ENCODE measurements at regions not wholly inside any gene's neighbourhood (a gene's known extent, or its start where the extent isn't known, plus 50 kb on each side); places are given as distances from the start of the nearest gene placed in this dataset.

- no peak for DNase-seq (ENCODE audit: extremely low spot score)
- POLR2A ChIA-PET: no interaction called here
- CTCF ChIA-PET: interaction anchor here (1.2 kb wide), 1 partner anchor 22 kb away, joined by 3 read pairs; no protein-coding TSS in a partner anchor
- TF ChIP-seq L3MBTL2 (conservative IDR thresholded peaks at IDR 0.05): no peak
- no peak for TF ChIP-seq ARNT (IDR thresholded peaks at IDR 0.05)
Measured at GRCh38 chr11:28696591-28696990, 588.4 kb downstream of the METTL15 start.

- ChIA-PET POLR2A (no interaction called here), CTCF (no interaction called here)
- no peak for TF ChIP-seq LEF1 (IDR thresholded peaks at IDR 0.05; ENCODE audit: borderline replicate concordance)
- TF ChIP-seq PKNOX1 (IDR thresholded peaks at IDR 0.05): no peak
- TF ChIP-seq CTBP1 (IDR thresholded peaks at IDR 0.05; ENCODE audit: borderline replicate concordance): no peak
- TF ChIP-seq BHLHE40 (IDR thresholded peaks at IDR 0.05; ENCODE audit: borderline replicate concordance): no peak
- TF ChIP-seq NFRKB (IDR thresholded peaks at IDR 0.05): no peak
- no peak for TF ChIP-seq SUZ12 (IDR thresholded peaks at IDR 0.05)
Measured at GRCh38 chr11:28690746-28691145, 582.6 kb downstream of the METTL15 start.

DNA sequence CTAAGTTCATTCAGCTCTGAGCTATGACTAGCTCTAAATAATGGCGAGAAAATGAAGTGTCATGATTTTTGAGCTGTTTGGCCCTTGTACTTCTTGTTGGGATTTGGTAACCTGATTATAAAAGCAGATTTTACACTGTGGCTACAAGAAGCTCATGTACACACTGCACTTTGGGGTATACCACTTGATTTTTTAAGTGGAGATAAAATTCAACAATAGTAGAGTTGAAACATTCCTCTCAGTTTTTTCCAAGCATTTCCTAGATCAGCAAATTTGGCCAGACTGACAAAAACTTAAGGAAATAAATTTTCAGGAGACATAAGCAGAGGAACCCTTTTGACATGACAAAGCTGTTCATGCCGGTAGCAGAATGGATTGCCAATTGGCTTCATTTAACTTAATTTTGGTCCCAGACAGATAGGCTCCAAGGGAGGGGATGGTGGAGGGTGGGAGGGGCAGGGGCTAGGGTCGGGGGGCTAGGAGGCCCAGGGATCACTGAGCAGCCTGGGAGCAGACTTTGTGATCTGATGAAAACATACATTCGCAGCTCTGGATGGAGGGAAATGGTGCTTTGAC, 575.9 kb downstream of the METTL15 start:
- POLR2A ChIA-PET: no interaction called here
- DNase-seq (ENCODE audit: extremely low spot score): no peak
- CTCF ChIA-PET: no interaction called here
- no peak for TF ChIP-seq ZNF384 (IDR thresholded peaks at IDR 0.05)
- no peak for TF ChIP-seq TARDBP (IDR thresholded peaks at IDR 0.05)
- TF ChIP-seq FOXA1 (IDR thresholded peaks at IDR 0.05): no peak
- no peak for TF ChIP-seq HDGF (IDR thresholded peaks at IDR 0.05; ENCODE audit: borderline replicate concordance)

More at GRCh38 chr11:28690746-28691145, 582.6 kb downstream of the METTL15 start:
- DNase-seq (ENCODE audit: extremely low spot score): no peak

GRCh38 chr11:28679795-28680468, 571.7 kb downstream of the METTL15 start:
- DNase-seq (ENCODE audit: extremely low spot score): no peak
- CTCF ChIA-PET: no interaction called here
- TF ChIP-seq FOXM1 (IDR thresholded peaks at IDR 0.05; ENCODE audit: borderline replicate concordance) (no peak), SUZ12 (IDR thresholded peaks at IDR 0.05) (no peak), HDGF (IDR thresholded peaks at IDR 0.05; ENCODE audit: borderline replicate concordance) (no peak), ARNT (IDR thresholded peaks at IDR 0.05) (no peak), FOXK2 (IDR thresholded peaks at IDR 0.05) (no peak), FOXA1 (IDR thresholded peaks at IDR 0.05) (no peak), ELF4 (IDR thresholded peaks at IDR 0.05) (no peak), SP1 (IDR thresholded peaks at IDR 0.05) (no peak), ZNF384 (IDR thresholded peaks at IDR 0.05) (no peak), PKNOX1 (IDR thresholded peaks at IDR 0.05) (no peak), BHLHE40 (IDR thresholded peaks at IDR 0.05; ENCODE audit: borderline replicate concordance) (no peak), CTBP1 (IDR thresholded peaks at IDR 0.05; ENCODE audit: borderline replicate concordance) (no peak), L3MBTL2 (conservative IDR thresholded peaks at IDR 0.05) (no peak), LEF1 (IDR thresholded peaks at IDR 0.05; ENCODE audit: borderline replicate concordance) (no peak), TARDBP (IDR thresholded peaks at IDR 0.05) (no peak), NFRKB (IDR thresholded peaks at IDR 0.05) (no peak)
- POLR2A ChIA-PET: no interaction called here

GRCh38 chr11:28677721-28678120, 569.5 kb downstream of the METTL15 start:
- POLR2A ChIA-PET: no interaction called here
- CTCF ChIA-PET: no interaction called here
- DNase-seq (ENCODE audit: extremely low spot score): no peak
- TF ChIP-seq PKNOX1 (IDR thresholded peaks at IDR 0.05): no peak
- no peak for TF ChIP-seq FOXA1 (IDR thresholded peaks at IDR 0.05)
- TF ChIP-seq TARDBP (IDR thresholded peaks at IDR 0.05): no peak
- no peak for TF ChIP-seq LEF1 (IDR thresholded peaks at IDR 0.05; ENCODE audit: borderline replicate concordance)

DNA sequence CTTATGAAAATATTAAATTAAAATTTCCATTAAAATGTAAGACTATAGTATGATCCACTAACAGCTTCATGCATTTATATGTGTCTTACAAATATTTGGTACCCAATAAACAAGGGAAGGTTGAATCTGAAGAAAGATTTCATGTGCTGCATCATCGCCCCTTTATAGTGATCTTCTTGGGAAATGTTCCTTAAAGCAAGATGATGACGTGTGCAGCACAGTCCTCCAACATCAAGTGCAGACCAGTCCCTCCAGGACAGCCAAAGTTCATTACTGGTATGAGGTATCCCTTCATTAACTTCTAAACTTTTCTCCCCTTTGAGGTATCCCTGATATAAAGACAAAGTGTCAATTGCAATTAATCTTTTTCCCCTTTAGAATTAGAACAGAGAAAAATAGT, 567.0 kb downstream of the METTL15 start:
- POLR2A ChIA-PET: no interaction called here
- no peak for DNase-seq (ENCODE audit: extremely low spot score)
- TF ChIP-seq BHLHE40 (IDR thresholded peaks at IDR 0.05; ENCODE audit: borderline replicate concordance) (no peak), CTBP1 (IDR thresholded peaks at IDR 0.05; ENCODE audit: borderline replicate concordance) (no peak), FOXK2 (IDR thresholded peaks at IDR 0.05) (no peak), LEF1 (IDR thresholded peaks at IDR 0.05; ENCODE audit: borderline replicate concordance) (no peak), SP1 (IDR thresholded peaks at IDR 0.05) (no peak), FOXA1 (IDR thresholded peaks at IDR 0.05) (no peak), TARDBP (IDR thresholded peaks at IDR 0.05) (no peak), SUZ12 (IDR thresholded peaks at IDR 0.05) (no peak), FOXM1 (IDR thresholded peaks at IDR 0.05; ENCODE audit: borderline replicate concordance) (no peak)
- CTCF ChIA-PET: no interaction called here

- peak; percentile 32 for DNase-seq (ENCODE audit: extremely low spot score)
- CTCF ChIA-PET: interaction anchor here (1.0 kb wide), 1 partner anchor 22 kb away, joined by 3 read pairs; no protein-coding TSS in a partner anchor
- TF ChIP-seq ARNT (IDR thresholded peaks at IDR 0.05) (no peak), SP1 (IDR thresholded peaks at IDR 0.05) (no peak), HDGF (IDR thresholded peaks at IDR 0.05; ENCODE audit: borderline replicate concordance) (no peak), CTBP1 (IDR thresholded peaks at IDR 0.05; ENCODE audit: borderline replicate concordance) (no peak), TARDBP (IDR thresholded peaks at IDR 0.05) (no peak), BHLHE40 (IDR thresholded peaks at IDR 0.05; ENCODE audit: borderline replicate concordance) (no peak), ZNF384 (IDR thresholded peaks at IDR 0.05) (no peak), LEF1 (IDR thresholded peaks at IDR 0.05; ENCODE audit: borderline replicate concordance) (no peak), PKNOX1 (IDR thresholded peaks at IDR 0.05) (no peak), FOXM1 (IDR thresholded peaks at IDR 0.05; ENCODE audit: borderline replicate concordance) (no peak), SUZ12 (IDR thresholded peaks at IDR 0.05) (no peak), FOXA1 (IDR thresholded peaks at IDR 0.05) (no peak), NFRKB (IDR thresholded peaks at IDR 0.05) (no peak), L3MBTL2 (conservative IDR thresholded peaks at IDR 0.05) (no peak), FOXK2 (IDR thresholded peaks at IDR 0.05) (no peak), ELF4 (IDR thresholded peaks at IDR 0.05) (no peak)
- POLR2A ChIA-PET: no interaction called here
Measured at GRCh38 chr11:28674433-28675103, 566.4 kb downstream of the METTL15 start.
